Right atrium auricular region (tissue), 2 donors: ENCODE measurements at regions not wholly inside any gene's neighbourhood (a gene's known extent, or its start where the extent isn't known, plus 50 kb on each side); places are given as distances from the start of the nearest gene placed in this dataset.

Source experiments
- DNase-seq: peaks from one replicate; pipeline ENCODE4 v3.0.0-alpha.2; 2019; ENCODE audit warnings: low spot score
- H3K27ac ChIP-seq, 2 donors: fragments of 200-600 bp; sonication (generic); 1 replicate in 1 of 2; 2 replicates in 1 of 2; pipeline ENCODE4 v1.5.1; 2016 to 2019
- H3K27me3 ChIP-seq, 2 donors: fragments of 200-600 bp; sonication (generic); one replicate each; pipeline versions ENCODE4 v1.5.1 to v1.6.0; 2017 to 2019
- H3K36me3 ChIP-seq: fragments of 200-600 bp; sonication (generic); one replicate; pipeline ENCODE4 v1.5.1; 2016
- H3K4me1 ChIP-seq, 2 donors: fragments of 200-600 bp; sonication (generic); one replicate each; pipeline versions ENCODE4 v1.5.1 to v1.6.0; 2017 to 2019
- H3K4me3 ChIP-seq, 2 donors: fragments of 200-600 bp; sonication (generic); 1 replicate in 1 of 2; 2 replicates in 1 of 2; pipeline ENCODE4 v1.5.1; 2017 to 2019; ENCODE audit warnings: mild to moderate bottlenecking in 1 of 2, moderate library complexity in 1 of 2
- H3K9me3 ChIP-seq, 2 donors: fragments of 200-600 bp; sonication (generic); one replicate each; pipeline ENCODE4 v1.5.1; 2019
- TF ChIP-seq, protein P1 (sequence below), 2 donors: fragments of 200-600 bp; sonication (generic); IDR thresholded peaks; one replicate each; pipeline ENCODE4 v1.5.1; 2019; ENCODE audit warnings: antibody characterized with exemption in 2 of 2

DNA sequence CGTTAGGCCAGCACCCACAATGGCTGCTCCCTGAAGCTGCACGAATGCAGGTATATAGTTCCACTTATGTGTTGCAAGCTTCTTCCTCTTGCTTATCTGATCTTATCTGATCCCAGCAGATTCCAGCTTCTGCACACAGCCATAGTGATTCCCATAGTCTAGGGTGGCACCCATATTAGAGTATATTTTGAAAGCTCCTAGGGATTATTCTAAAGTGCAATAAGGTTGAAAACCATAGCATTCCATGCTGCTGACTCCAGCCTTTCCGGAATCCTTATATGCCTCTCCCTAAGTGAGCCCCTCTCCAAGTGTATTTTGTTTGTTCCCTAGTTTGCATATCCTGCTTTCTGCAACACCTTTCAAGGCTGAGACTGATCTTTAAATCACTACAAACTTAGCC, 432.0 kb downstream of the SETD4 start:
- TF ChIP-seq, protein P1, sequence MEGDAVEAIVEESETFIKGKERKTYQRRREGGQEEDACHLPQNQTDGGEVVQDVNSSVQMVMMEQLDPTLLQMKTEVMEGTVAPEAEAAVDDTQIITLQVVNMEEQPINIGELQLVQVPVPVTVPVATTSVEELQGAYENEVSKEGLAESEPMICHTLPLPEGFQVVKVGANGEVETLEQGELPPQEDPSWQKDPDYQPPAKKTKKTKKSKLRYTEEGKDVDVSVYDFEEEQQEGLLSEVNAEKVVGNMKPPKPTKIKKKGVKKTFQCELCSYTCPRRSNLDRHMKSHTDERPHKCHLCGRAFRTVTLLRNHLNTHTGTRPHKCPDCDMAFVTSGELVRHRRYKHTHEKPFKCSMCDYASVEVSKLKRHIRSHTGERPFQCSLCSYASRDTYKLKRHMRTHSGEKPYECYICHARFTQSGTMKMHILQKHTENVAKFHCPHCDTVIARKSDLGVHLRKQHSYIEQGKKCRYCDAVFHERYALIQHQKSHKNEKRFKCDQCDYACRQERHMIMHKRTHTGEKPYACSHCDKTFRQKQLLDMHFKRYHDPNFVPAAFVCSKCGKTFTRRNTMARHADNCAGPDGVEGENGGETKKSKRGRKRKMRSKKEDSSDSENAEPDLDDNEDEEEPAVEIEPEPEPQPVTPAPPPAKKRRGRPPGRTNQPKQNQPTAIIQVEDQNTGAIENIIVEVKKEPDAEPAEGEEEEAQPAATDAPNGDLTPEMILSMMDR (IDR thresholded peaks at IDR 0.05): no peak
- Histone ChIP-seq H3K27me3 (no peaks in the 10 kb centered on the region), H3K4me3 (no peak overlapping the region), H3K9me3 (no peaks in the 10 kb centered on the region), H3K4me1 (no peaks in the 10 kb centered on the region), H3K27ac (no peak overlapping the region), H3K36me3 (no peaks in the 10 kb centered on the region)
- DNase-seq: no peak

DNA sequence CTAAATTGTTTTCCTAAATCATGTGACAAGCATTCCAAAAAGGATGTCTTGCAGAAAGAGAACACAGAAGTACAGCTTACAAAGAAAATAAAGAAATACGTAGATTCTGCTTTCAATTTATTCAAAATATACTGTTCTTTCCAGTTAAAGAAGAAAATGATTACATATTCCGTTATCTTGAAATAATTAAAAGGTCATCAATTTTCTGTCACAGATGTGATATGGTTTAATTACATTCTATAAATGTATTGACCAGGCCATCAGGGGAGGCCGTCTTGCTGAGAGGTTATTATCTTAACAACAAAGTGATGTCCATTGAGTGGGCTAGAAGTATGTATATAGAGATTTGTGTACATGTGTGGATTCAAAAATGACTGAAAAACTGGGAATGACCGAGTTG, 432.9 kb downstream of the SETD4 start:
- TF ChIP-seq, protein P1 (IDR thresholded peaks at IDR 0.05): no peak
- no peak overlapping the region for H3K27ac ChIP-seq
- no peaks in the 10 kb centered on the region for H3K4me1 ChIP-seq
- no peaks in the 10 kb centered on the region for H3K36me3 ChIP-seq
- no peaks in the 10 kb centered on the region for H3K27me3 ChIP-seq
- no peak overlapping the region for H3K4me3 ChIP-seq
- DNase-seq: no peak
- H3K9me3 ChIP-seq: no peaks in the 10 kb centered on the region

DNA sequence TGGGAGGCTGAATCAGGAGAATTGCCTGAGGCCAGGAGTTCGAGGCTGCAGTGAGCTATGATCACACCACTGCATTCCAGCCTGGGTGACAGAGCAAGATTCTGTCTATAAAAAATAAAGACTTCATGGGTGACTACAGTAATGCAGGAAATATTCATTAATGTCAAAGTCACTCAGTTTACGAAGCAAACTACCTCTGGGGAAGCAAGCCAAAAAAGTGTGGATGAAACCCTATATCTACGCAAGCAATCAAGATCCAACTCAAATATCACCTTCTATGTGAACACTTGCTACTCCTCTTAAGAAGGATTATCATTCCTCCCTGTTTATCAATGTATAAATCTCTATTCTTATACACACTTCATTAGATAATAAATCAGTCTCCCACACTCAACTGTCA, 434.8 kb downstream of the SETD4 start:
- DNase-seq: no peak
- TF ChIP-seq, protein P1 (IDR thresholded peaks at IDR 0.05): no peak
- H3K4me3 ChIP-seq: no peak overlapping the region
- no peak overlapping the region for H3K27ac ChIP-seq
- no peaks in the 10 kb centered on the region for H3K27me3 ChIP-seq
- no peaks in the 10 kb centered on the region for H3K4me1 ChIP-seq
- H3K36me3 ChIP-seq: no peaks in the 10 kb centered on the region
- peaks cover 0 to 7% of the 10 kb centered on the region in 2 donors for H3K9me3 ChIP-seq

DNA sequence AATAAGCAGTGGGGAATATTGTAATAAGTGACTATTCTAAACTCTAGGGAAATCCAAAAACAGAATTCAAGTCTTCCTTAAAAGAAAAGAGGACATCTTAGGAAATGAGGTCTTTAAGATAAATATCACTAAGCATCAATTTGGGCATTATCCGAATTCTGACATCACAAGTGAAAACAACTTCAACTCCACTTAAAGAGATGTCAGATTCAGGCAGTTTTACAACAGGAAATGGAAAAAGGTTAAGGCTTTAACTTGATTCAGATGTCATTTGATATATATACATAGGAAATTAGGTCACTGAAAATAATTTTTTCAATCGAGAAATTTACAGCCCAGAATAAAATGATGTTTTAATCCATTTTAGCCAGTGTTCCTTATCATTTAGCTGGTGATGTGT, 435.4 kb downstream of the SETD4 start:
- no peak for DNase-seq
- Histone ChIP-seq H3K4me3 (no peak overlapping the region), H3K27me3 (no peaks in the 10 kb centered on the region), H3K36me3 (no peaks in the 10 kb centered on the region), H3K27ac (no peak overlapping the region), H3K4me1 (no peaks in the 10 kb centered on the region), H3K9me3 (peaks cover 0 to 7% of the 10 kb centered on the region in 2 donors)
- TF ChIP-seq, protein P1 (IDR thresholded peaks at IDR 0.05): no peak

DNA sequence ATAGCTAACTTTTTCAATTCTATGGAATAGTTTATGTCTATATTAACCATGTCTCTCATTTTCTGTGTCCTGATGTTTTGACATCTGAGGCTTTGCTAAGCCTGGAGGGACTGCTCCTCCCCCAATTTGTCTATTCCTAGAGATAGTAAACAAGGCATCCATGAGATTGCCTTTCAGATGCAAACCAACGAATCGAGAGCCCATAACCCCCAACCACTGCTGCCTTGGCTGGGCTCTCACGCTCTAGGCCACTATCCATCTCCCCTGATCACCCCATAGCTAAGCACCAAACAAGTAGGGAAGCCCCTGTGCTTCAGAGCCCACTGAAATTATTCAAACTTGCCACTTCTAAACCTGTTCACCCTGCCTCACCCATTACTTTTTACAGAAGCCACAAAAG, 437.7 kb downstream of the SETD4 start:
- H3K4me3 ChIP-seq: no peak overlapping the region
- H3K27ac ChIP-seq: no peak overlapping the region
- no peak for DNase-seq
- no peaks in the 10 kb centered on the region for H3K27me3 ChIP-seq
- peaks cover 0 to 7% of the 10 kb centered on the region in 2 donors for H3K9me3 ChIP-seq
- TF ChIP-seq, protein P1 (IDR thresholded peaks at IDR 0.05): no peak
- no peaks in the 10 kb centered on the region for H3K4me1 ChIP-seq
- H3K36me3 ChIP-seq: no peaks in the 10 kb centered on the region

DNA sequence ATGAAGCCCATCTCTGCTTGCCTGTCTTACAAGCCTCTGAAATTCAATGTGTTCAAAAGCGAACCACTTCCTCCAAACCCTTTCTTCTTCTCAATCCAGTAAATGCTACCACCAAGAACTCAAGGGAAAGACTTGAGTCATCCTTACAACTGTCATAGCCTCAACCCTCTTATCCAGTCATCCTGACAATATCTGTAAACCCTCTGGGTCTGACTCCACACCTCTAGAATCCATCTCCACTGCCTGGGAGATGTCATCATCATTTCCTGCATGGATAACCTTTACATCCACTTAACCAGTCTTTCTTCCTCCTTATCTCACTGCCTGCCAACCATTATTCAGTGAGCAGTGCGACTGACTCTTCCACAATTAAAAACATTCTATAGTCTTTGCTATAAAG, 441.1 kb downstream of the SETD4 start:
- Histone ChIP-seq H3K27me3 (no peaks in the 10 kb centered on the region), H3K9me3 (peaks cover 0 to 7% of the 10 kb centered on the region in 2 donors), H3K4me3 (no peak overlapping the region), H3K27ac (no peak overlapping the region), H3K36me3 (no peaks in the 10 kb centered on the region), H3K4me1 (no peaks in the 10 kb centered on the region)
- no peak for DNase-seq
- TF ChIP-seq, protein P1 (IDR thresholded peaks at IDR 0.05): no peak
